Amniotic stem cell (primary cell): ENCODE measurements at regions not wholly inside any gene's neighbourhood (a gene's known extent, or its start where the extent isn't known, plus 50 kb on each side); places are given as distances from the start of the nearest gene placed in this dataset.

Experiments used
- DNase-seq: peaks from one replicate; lab custom pipeline; 2025; lab: John Stamatoyannopoulos, UW

GRCh38 chr11:97289823-97290222 lies 900.0 kb downstream of the JRKL start:
- DNase-seq = no peak

GRCh38 chr11:97290464-97291041 lies 900.7 kb downstream of the JRKL start:
- DNase-seq = no peak

GRCh38 chr11:97296301-97296700 lies 906.5 kb downstream of the JRKL start:
- no peak for DNase-seq

GRCh38 chr11:97309291-97309690 lies 919.5 kb downstream of the JRKL start:
- DNase-seq = no peak

GRCh38 chr11:97325693-97326092 lies 935.9 kb downstream of the JRKL start:
- no peak for DNase-seq

GRCh38 chr11:97332271-97332670 lies 942.5 kb downstream of the JRKL start:
- DNase-seq = no peak

GRCh38 chr11:97336064-97336463 lies 946.3 kb downstream of the JRKL start:
- no peak for DNase-seq

GRCh38 chr11:97345032-97345431 lies 955.2 kb downstream of the JRKL start:
- DNase-seq = no peak

- DNase-seq = no peak
Measured at GRCh38 chr11:97349201-97349600, 959.4 kb downstream of the JRKL start.

GRCh38 chr11:97351939-97352338 lies 962.1 kb downstream of the JRKL start:
- no peak for DNase-seq

- no peak for DNase-seq
Measured at GRCh38 chr11:97354026-97354425, 964.2 kb downstream of the JRKL start.

GRCh38 chr11:97354576-97354975 lies 964.8 kb downstream of the JRKL start:
- no peak for DNase-seq

- no peak for DNase-seq
Measured at GRCh38 chr11:97355230-97355629, 965.4 kb downstream of the JRKL start.

GRCh38 chr11:97356144-97356543 lies 966.3 kb downstream of the JRKL start:
- no peak for DNase-seq

GRCh38 chr11:97359016-97359415 lies 969.2 kb downstream of the JRKL start:
- no peak for DNase-seq

GRCh38 chr11:97361812-97362378 lies 972.1 kb downstream of the JRKL start:
- DNase-seq = peak; percentile 44

- DNase-seq = no peak
Measured at GRCh38 chr11:97363331-97363730, 973.5 kb downstream of the JRKL start.

GRCh38 chr11:97364047-97364446 lies 974.2 kb downstream of the JRKL start:
- DNase-seq = peak; percentile 12

- no peak for DNase-seq
Measured at GRCh38 chr11:97367406-97368083, 977.7 kb downstream of the JRKL start.

- DNase-seq = no peak
Measured at GRCh38 chr11:97389270-97389669, 999.5 kb downstream of the JRKL start.

GRCh38 chr11:97398246-97398645 lies 1008.4 kb downstream of the JRKL start:
- no peak for DNase-seq

- no peak for DNase-seq
Measured at GRCh38 chr11:97409141-97409540, 1019.3 kb downstream of the JRKL start.

GRCh38 chr11:97414801-97415200 lies 1025.0 kb downstream of the JRKL start:
- DNase-seq = no peak

GRCh38 chr11:97419729-97420128 lies 1029.9 kb downstream of the JRKL start:
- no peak for DNase-seq
